ENCODE measurements at regions not wholly inside any gene's neighbourhood (a gene's known extent, or its start where the extent isn't known, plus 50 kb on each side); places are given as distances from the start of the nearest gene placed in this dataset.
"Not testable (repeated sequence)": the region's sequence is repeated elsewhere in the genome, so short reads cannot be mapped to it uniquely, and the experiment has no call there.

- no peak for DNase-seq (ENCODE audit: low read depth in 2 of 2)
These were observed 158.6 kb downstream of the SAMD5 start for GRCh38 chr6:147667082-147667481.

- no peak for DNase-seq (ENCODE audit: low read depth in 2 of 2)
These were observed 165.6 kb downstream of the SAMD5 start for GRCh38 chr6:147674099-147674498.

GRCh38 chr6:147674794-147675193 lies 166.3 kb downstream of the SAMD5 start:
- DNase-seq (ENCODE audit: low read depth in 2 of 2), result no peak

GRCh38 chr6:147675281-147675680 lies 166.8 kb downstream of the SAMD5 start:
- no peak for DNase-seq (ENCODE audit: low read depth in 2 of 2)

DNA sequence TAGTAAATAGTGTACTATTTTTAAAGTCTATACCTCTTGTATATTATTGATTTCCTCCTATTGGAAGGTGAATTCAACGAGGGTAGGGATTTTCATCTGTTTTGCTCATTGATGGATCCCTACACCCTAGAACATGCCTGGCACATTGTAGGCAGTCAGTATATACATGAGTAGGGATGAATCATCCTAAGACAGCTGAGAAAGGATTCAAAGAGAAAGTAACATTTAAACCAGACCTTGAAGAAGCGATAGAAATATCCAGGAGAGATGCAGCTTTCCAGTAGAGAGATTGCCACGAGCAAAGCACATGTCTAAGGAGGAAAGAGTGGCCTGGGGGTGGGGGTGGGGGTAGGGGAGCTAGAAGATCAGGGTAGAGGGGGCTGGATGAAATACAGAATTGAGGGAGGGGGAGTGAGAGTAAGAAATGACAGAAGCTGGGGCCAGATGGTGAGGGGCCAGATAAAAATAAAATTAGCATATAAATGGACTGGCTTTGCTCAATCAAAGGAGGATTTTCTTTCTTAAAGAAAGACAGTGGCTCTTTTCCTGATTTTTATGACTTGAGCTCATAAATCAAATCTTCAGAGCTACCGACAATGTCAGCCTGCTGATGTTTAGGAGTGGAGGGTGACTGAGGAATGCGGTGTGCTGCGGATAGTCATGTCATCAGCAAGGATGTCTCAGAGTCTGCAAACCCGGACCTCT lies 168.2 kb downstream of the SAMD5 start:
- no peak for DNase-seq (ENCODE audit: low read depth in 2 of 2)

DNA sequence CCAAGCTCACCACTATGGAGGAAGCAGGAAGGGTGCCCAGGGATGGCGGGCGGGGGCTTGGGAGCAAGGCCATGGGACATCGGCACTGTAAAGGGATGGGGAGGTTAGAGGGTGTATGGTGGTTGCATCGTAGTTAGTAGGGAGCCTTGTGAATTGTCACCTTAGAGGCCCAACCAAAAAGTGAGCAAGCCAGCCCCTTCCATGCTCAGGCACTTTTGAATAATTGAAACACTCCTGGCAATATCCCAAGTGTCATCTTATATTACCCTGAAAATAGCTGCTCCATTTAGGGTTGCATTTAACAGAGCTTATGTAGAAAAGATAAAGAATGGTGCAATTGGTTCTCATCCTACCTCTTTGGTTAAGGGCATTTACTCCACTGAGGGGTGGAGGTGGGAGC lies 169.2 kb downstream of the SAMD5 start:
- DNase-seq (ENCODE audit: low read depth in 2 of 2), result no peak

DNA sequence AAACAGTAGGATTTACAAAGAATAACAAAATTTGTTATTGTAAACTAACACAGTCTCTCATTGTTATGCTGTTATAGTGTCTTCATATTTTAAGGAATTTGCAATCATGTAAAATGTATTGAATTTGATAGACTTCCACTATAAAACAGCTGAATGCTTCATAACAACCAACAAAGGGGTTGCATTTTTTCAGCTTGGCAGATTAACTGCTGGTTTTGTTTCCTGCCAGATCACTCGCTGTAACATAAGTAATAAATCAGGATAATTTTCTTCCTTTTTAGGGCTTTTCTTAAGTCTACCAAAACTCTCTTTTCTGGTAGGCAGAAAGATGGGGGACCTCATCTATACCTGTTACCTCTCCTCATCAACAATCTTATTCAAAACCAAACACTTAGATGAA lies 169.8 kb downstream of the SAMD5 start:
- no peak for DNase-seq (ENCODE audit: low read depth in 2 of 2)

DNA sequence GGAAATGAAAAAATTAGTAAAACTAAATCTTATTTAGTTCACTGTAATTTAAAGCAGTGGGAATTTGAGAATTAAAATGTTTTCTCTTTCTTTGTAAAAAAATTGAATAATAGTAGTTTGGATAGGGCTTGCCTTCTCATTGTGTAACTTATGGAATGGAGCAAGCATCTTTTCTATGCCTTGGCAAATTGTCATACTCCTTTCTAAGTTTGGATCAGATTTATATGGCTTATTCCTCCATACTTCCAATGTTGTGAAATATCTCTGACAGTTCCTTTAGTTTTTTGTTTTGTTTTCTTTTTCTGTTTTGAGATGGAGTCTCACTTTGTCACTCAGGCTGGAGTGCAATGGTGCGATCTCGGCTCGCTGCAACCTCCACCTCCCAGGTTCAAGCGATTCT lies 176.4 kb downstream of the SAMD5 start:
- DNase-seq (ENCODE audit: low read depth in 2 of 2), result no peak

DNA sequence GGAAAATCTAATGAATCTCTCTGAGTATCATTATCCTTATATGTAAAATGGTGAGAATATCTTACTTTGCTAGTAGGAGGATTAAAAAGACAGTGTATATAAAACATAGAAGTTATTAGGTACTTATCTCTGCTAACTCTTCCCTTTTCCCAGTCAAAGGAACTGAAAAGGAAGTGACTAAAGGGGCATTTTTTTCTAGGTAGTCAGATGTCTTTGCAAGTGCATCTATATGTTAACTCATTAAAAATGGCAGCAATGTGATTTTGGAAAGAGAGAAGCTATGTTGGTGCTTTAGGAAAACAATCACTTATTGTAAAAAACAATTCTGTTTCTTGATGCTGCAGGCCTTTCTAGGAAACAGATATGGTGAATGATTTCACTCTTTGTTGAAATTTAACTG lies 180.9 kb downstream of the SAMD5 start:
- DNase-seq (ENCODE audit: low read depth in 2 of 2), result no peak

GRCh38 chr6:147691446-147691845 lies 183.0 kb downstream of the SAMD5 start:
- no peak for DNase-seq (ENCODE audit: low read depth in 2 of 2)

- no peak for DNase-seq (ENCODE audit: low read depth in 2 of 2)
These were observed 184.7 kb downstream of the SAMD5 start for GRCh38 chr6:147693181-147693580.

DNA sequence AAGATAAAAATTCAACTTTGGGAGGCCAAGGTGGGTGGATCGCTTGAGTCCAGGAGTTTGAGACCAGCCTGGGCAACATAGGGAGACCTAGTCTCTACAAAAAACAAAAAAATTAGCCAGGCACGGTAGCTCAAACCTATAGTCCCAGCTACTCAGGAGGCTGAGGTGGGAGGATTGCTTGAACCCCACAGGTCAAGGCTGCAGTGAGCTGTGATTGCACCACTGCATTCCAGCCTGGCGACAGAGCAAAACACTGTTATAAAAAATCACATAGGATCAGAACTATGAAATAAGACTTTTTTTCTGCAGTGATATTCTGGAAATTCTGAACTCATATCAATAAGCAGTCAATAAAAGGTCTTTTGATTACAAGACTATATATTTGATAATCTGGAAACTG lies 186.1 kb downstream of the SAMD5 start:
- DNase-seq (ENCODE audit: low read depth in 2 of 2), result not testable (repeated sequence)

GRCh38 chr6:147695819-147696218 lies 187.3 kb downstream of the SAMD5 start:
- no peak for DNase-seq (ENCODE audit: low read depth in 2 of 2)

- DNase-seq (ENCODE audit: low read depth in 2 of 2), result no peak
These were observed 190.7 kb downstream of the SAMD5 start for GRCh38 chr6:147699140-147699539.

GRCh38 chr6:147699637-147700036 lies 191.1 kb downstream of the SAMD5 start:
- DNase-seq (ENCODE audit: low read depth in 2 of 2), result no peak

DNA sequence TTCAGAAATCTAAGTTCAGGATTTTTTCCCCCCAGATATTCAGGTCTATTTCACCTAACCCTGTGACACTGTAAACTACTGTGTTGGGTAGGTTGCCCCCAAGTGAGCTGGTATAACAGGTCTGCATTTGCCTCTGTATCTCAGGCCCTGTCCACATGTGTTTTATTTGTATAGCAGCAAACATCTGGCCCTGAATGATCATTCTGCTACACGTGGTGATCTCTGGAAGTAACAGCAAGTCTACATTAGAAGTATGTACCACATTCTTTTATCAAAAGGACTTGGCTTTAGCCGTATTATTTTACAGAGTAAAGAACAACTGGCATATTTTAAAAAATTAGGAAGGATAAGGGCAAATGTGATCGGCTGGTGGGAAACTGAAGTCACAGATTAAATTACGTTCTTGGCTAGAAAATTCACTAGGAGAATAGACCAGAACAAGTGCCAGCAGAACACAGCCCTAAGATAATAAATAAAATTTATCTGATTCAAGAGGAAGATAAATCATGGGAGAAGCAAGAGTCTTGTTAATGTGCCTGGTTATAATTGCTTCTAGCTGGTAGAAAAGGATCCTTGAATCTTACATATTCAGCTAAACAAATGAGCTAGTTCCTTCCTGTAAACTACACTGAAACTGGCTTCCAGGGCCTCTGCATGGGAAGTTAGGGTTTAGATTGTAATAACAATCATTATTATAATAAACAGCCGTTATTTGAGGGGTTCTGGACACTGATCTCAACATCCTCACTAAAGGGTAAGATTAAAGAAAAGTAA lies 192.1 kb downstream of the SAMD5 start:
- no peak for DNase-seq (ENCODE audit: low read depth in 2 of 2)

DNA sequence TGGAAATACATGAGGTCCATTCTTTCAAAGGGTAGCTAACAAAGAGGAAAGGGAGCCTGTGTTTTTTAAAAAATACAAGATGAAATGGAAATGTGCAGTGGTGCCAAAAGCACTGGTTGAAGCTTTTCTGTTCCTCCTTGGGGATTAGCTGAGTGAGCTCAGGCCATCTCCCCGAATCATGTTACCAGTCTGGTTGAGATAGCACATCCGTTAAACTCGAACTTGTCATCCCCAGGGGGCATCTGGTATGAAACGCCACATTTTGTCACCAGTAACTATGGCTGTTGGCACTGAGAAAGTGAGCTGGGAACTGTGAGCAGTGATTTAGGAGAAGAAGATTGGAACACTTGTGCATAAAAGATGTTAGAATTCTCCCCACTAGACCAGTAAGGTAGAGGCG lies 196.2 kb downstream of the SAMD5 start:
- no peak for DNase-seq (ENCODE audit: low read depth in 2 of 2)

GRCh38 chr6:147707524-147707923 lies 199.0 kb downstream of the SAMD5 start:
- no peak for DNase-seq (ENCODE audit: low read depth in 2 of 2)

GRCh38 chr6:147708170-147708569 lies 199.7 kb downstream of the SAMD5 start:
- DNase-seq (ENCODE audit: low read depth in 2 of 2), result no peak

DNA sequence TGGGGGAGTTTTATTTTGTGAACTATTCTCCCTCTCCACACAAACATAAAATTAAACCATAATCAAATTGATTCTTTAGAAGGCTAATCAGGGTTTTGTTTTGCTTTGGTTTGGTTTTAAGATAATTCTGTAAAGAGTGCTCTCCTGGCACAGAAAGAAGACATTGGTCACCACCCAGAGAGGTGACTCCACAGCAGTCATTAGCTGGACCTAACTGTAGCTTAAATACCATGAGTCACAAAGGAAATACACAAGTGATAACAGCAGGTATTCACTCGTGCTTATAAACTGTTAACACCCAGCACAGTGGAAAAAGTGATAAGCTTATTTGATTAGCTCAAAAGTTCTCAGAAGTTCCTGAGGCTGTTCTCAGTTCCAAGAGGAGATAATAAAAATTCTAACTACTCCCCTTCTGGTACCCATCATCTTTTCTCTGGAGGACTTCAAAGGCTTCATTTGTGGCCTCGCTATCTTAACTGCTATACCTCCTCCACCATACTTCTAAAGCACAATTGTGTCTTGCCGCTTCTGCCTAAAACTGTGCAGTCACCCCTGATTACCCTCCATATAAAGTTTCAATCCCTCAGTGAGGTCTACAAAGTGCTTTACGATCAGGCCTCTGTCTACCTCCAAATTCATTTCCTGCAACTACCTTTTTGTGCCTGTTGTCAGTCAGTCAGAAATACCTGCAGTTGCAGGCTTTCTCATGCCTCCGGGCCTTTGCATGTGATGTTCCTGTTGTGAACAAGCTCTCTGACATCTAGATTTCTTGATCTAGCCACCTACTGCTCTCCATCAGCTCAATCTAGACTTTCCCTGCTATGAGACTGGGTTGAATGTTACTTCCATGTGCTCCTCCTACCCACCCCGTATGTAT lies 201.1 kb downstream of the SAMD5 start:
- DNase-seq (ENCODE audit: low read depth in 2 of 2), result no peak

DNA sequence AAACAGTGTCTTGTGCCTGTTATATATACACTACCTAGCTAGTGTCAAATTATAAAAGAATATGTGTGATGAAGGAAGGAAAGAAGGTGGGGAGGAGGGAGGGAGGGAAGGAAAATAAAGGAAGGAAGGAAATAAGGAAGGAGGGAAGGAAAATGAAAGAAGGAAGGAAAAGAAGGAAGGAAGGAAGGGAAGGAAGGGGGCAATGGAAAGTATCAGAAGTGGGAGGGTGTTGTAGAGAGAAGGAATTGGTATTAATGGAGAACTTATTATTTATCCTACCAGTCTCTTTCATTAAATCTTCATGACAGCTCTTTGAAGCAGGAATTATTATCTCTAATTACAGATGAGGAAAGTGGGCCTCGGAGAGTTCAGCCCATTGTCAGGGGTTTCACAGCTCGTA lies 202.4 kb downstream of the SAMD5 start:
- DNase-seq (ENCODE audit: low read depth in 2 of 2), result no peak

DNA sequence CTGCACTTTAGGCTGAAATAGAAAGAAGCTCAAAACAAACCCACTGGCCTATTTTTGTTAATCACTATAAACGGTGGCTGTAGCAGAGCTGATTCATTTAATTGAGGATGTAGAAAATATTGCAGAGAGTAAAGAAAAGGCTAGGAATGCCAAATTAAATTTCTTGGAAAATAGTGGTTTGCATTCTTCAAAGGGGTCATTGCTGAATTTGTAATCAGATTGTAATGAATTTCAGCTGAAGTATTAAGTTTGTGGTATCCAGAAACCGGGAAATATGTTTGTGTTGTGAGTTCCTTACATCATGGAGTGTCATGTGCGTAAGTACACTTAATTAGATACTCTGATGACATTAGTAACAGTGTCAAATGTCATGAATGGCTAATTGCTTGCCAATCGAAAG lies 203.0 kb downstream of the SAMD5 start:
- DNase-seq (ENCODE audit: low read depth in 2 of 2), result no peak

Data from dermis microvascular lymphatic vessel endothelial cell (primary cell).